H1 (cell line): ENCODE measurements at regions not wholly inside any gene's neighbourhood (a gene's known extent, or its start where the extent isn't known, plus 50 kb on each side); places are given as distances from the start of the nearest gene placed in this dataset.

Source experiments
- CTCF ChIA-PET: fragments of 300-600 bp; sonication (Branson Sonifier 250); formaldehyde crosslinking; loops from one replicate; lab custom pipeline; 2021; ENCODE audit not compliant: partially characterized antibody; lab: Charles Lee
- POLR2A ChIA-PET: fragments of 300-600 bp; sonication (Branson Sonifier 250); formaldehyde crosslinking; loops from one replicate; lab custom pipeline; 2021; ENCODE audit warnings: inconsistent platforms; ENCODE audit not compliant: partially characterized antibody; lab: Charles Lee
- DNase-seq, 2 experiments: peaks; one replicate each; pipeline versions ENCODE4 v3.0.0 to v3.0.0-alpha.2; 2010 to 2022; ENCODE audit warnings: low spot score in 2 of 2, low read depth in 1 of 2, mixed read lengths in 1 of 2
- FAIRE-seq: peaks from 2 replicates; lab custom pipeline; 2011; peaks lifted over from hg19 to GRCh38; lab: Jason Lieb, UNC
- H2AFZ ChIP-seq: 2 replicates; pipeline ENCODE4 v1.8.1; 2012; ENCODE audit warnings: low read length, inconsistent platforms
- H2AK5ac ChIP-seq: 2 replicates; pipeline ENCODE4 v1.6.1; 2013; ENCODE audit warnings: low read depth, low read length
- H2BK120ac ChIP-seq: replicated peaks from 2 replicates; pipeline ENCODE3; 2013; ENCODE audit warnings: low read depth, low read length, inconsistent platforms
- H2BK12ac ChIP-seq: 2 replicates; pipeline ENCODE4 v1.6.1; 2013; ENCODE audit warnings: low read depth, low read length
- H2BK15ac ChIP-seq: 2 replicates; pipeline ENCODE4 v1.6.1; 2013; ENCODE audit warnings: low read length
- H2BK20ac ChIP-seq: 2 replicates; pipeline ENCODE4 v1.6.1; 2013; ENCODE audit warnings: low read length
- H2BK5ac ChIP-seq: 2 replicates; pipeline ENCODE4 v1.6.1; 2013; ENCODE audit warnings: low read depth, low read length
- H3K14ac ChIP-seq: 2 replicates; pipeline ENCODE4 v1.6.1; 2013; ENCODE audit warnings: inconsistent platforms; ENCODE audit not compliant: insufficient read length
- H3K18ac ChIP-seq: 2 replicates; pipeline ENCODE4 v1.6.1; 2013; ENCODE audit warnings: low read length; ENCODE audit errors: extremely low read depth
- H3K23ac ChIP-seq: 2 replicates; pipeline ENCODE4 v1.6.1; 2013; ENCODE audit warnings: inconsistent platforms; ENCODE audit not compliant: insufficient read length
- H3K23me2 ChIP-seq: 2 replicates; pipeline ENCODE4 v1.6.1; 2013; ENCODE audit warnings: low read depth, low read length
- H3K27ac ChIP-seq: 2 replicates; pipeline ENCODE4 v1.6.1; 2011; ENCODE audit warnings: low read depth, low read length, inconsistent platforms
- H3K27me3 ChIP-seq, 4 experiments: replicated peaks in 1 of 4; 1 replicate in 1 of 4; 2 replicates in 3 of 4; pipeline versions ENCODE4 v1.6.1 to v1.8.1; 2011 to 2013; ENCODE audit warnings: low read length in 3 of 4, mild to moderate bottlenecking in 3 of 4, inconsistent platforms in 2 of 4, mixed read lengths in 2 of 4, moderate library complexity in 1 of 4; ENCODE audit not compliant: control insufficient read depth in 3 of 4, insufficient read depth in 3 of 4; ENCODE audit errors: extremely low read depth in 1 of 4
- H3K36me3 ChIP-seq, 4 experiments: 2 replicates each; pipeline versions ENCODE4 v1.6.1 to v1.8.1; 2011 to 2013; ENCODE audit warnings: mild to moderate bottlenecking in 4 of 4, low read length in 3 of 4, moderate library complexity in 2 of 4, control low read depth in 1 of 4, inconsistent platforms in 1 of 4; ENCODE audit not compliant: insufficient read depth in 4 of 4, control insufficient read depth in 2 of 4
- H3K4ac ChIP-seq: replicated peaks from 2 replicates; pipeline ENCODE3; 2013; ENCODE audit warnings: low read length, low read depth, mixed read lengths, inconsistent platforms; ENCODE audit not compliant: insufficient read length
- H3K4me1 ChIP-seq, 4 experiments: replicated peaks in 1 of 4; 1 replicate in 1 of 4; 2 replicates in 3 of 4; pipeline versions ENCODE4 v1.6.1 to v1.8.1; 2011 to 2013; ENCODE audit warnings: low read length in 3 of 4, inconsistent platforms in 2 of 4, mixed read lengths in 1 of 4; ENCODE audit not compliant: insufficient read depth in 4 of 4, control insufficient read depth in 3 of 4
- H3K4me2 ChIP-seq, 2 experiments: 2 replicates each; pipeline versions ENCODE4 v1.6.1 to v1.8.1; 2011 to 2013; ENCODE audit warnings: low read depth in 2 of 2, low read length in 2 of 2, control low read depth in 1 of 2, inconsistent platforms in 1 of 2, mild to moderate bottlenecking in 1 of 2; ENCODE audit not compliant: insufficient read depth in 1 of 2
- H3K4me3 ChIP-seq, 4 experiments: fragments of 200-600, 300-600 bp in 1 of 4; sonication (generic), shearing (Covaris generic), sonication (Bioruptor Twin) in 1 of 4; 2 replicates each; pipeline versions ENCODE4 v1.5.1 to v1.8.1; 2011 to 2016; ENCODE audit warnings: low read length in 4 of 4, low read depth in 3 of 4, control low read depth in 2 of 4, inconsistent platforms in 2 of 4, mild to moderate bottlenecking in 2 of 4, mixed read lengths in 1 of 4, moderate library complexity in 1 of 4; ENCODE audit not compliant: insufficient read depth in 2 of 4; ENCODE audit errors: extremely low read depth in 1 of 4
- H3K56ac ChIP-seq: replicated peaks from 2 replicates; pipeline ENCODE3; 2013; ENCODE audit warnings: low read depth, mild to moderate bottlenecking, mixed read lengths, low read length, inconsistent platforms; ENCODE audit not compliant: insufficient read length
- H3K79me1 ChIP-seq: 2 replicates; pipeline ENCODE4 v1.6.1; 2013; ENCODE audit warnings: low read depth, low read length, control low read depth
- H3K79me2 ChIP-seq, 2 experiments: 2 replicates each; pipeline versions ENCODE4 v1.6.1 to v1.8.1; 2012 to 2013; ENCODE audit warnings: low read length in 2 of 2, mild to moderate bottlenecking in 2 of 2, inconsistent platforms in 1 of 2; ENCODE audit not compliant: insufficient read depth in 2 of 2, control insufficient read depth in 1 of 2
- H3K9ac ChIP-seq, 4 experiments: replicated peaks in 1 of 4; 1 replicate in 1 of 4; 2 replicates in 3 of 4; pipeline versions ENCODE4 v1.6.1 to v1.8.1; 2011 to 2013; ENCODE audit warnings: low read depth in 3 of 4, low read length in 3 of 4, control low read depth in 2 of 4, mild to moderate bottlenecking in 2 of 4, moderate library complexity in 2 of 4, inconsistent platforms in 1 of 4; ENCODE audit errors: extremely low read depth in 1 of 4
- H3K9me3 ChIP-seq, 2 experiments: 2 replicates each; pipeline versions ENCODE4 v1.6.1 to v1.8.1; 2012 to 2013; ENCODE audit warnings: mild to moderate bottlenecking in 2 of 2, moderate library complexity in 2 of 2, control low read depth in 1 of 2, inconsistent platforms in 1 of 2, low read depth in 1 of 2, low read length in 1 of 2, mixed read lengths in 1 of 2; ENCODE audit not compliant: insufficient read depth in 2 of 2
- H4K20me1 ChIP-seq, 2 experiments: replicated peaks in 1 of 2; 2 replicates each; pipeline versions ENCODE3 to v1.8.1; 2011 to 2013; ENCODE audit warnings: inconsistent platforms in 2 of 2, low read length in 2 of 2, mild to moderate bottlenecking in 1 of 2; ENCODE audit not compliant: insufficient read depth in 2 of 2, control insufficient read depth in 1 of 2
- H4K5ac ChIP-seq: 2 replicates; pipeline ENCODE4 v1.6.1; 2013; ENCODE audit warnings: low read length, low read depth, mixed read lengths, inconsistent platforms; ENCODE audit not compliant: insufficient read length
- H4K8ac ChIP-seq: 2 replicates; pipeline ENCODE4 v1.8.0; 2013; ENCODE audit warnings: mild to moderate bottlenecking, moderate library complexity, low read length, inconsistent platforms; ENCODE audit not compliant: insufficient read depth; ENCODE audit errors: extremely low read depth
- H4K91ac ChIP-seq: replicated peaks from 2 replicates; pipeline ENCODE3; 2013; ENCODE audit warnings: low read length, mixed read lengths, inconsistent platforms; ENCODE audit not compliant: insufficient read length
- CHD1 ChIP-seq: IDR thresholded peaks from 2 replicates; pipeline ENCODE4 v1.6.1; 2012; ENCODE audit warnings: low read depth, low read length, improper control_type of control experiment
- HDAC6 ChIP-seq: IDR thresholded peaks from one replicate; pipeline ENCODE4 v1.7.1; 2012; ENCODE audit warnings: low read depth, mild to moderate bottlenecking, inconsistent platforms, low read length, moderate library complexity
- JUN ChIP-seq: IDR thresholded peaks from 2 replicates; pipeline ENCODE4 v1.6.1; 2011; ENCODE audit warnings: low read depth, mild to moderate bottlenecking, improper control_type of control experiment, low read length
- RFX5 ChIP-seq: IDR thresholded peaks from 2 replicates; pipeline ENCODE4 v1.6.1; 2011; ENCODE audit warnings: low read depth, low read length, improper control_type of control experiment, borderline replicate concordance
- SIRT6 ChIP-seq: IDR thresholded peaks from one replicate; pipeline ENCODE4 v1.7.1; 2012; ENCODE audit warnings: low read length, inconsistent platforms
- SP1 ChIP-seq: IDR thresholded peaks from 2 replicates; pipeline ENCODE4 v1.6.1; 2011; ENCODE audit warnings: low read depth, low read length
- TF ChIP-seq, protein P1 (sequence below): IDR thresholded peaks from 2 replicates; pipeline ENCODE4 v1.6.1; 2012; ENCODE audit warnings: low read length, inconsistent platforms

DNA sequence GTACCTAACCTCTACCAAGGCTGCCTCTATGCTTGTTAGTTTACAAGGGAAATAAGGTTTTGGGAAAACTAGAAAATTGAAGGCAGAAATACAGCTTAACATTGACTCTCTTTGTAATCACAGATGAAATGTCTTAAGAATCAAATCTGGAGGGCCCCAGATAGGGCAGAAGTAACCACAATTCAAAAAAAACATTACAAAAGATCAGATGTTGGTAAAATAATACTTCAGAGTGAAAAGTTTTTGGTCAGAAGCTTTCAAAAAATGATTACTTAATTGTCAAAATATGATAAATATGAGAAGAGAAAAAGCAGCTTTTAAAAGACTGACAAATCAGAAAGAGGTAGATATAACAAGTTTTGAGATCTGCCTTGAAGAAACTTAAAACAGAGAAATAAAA, 425.1 kb upstream of the NECTIN3 start:
- Histone ChIP-seq H3K56ac (no peak overlapping the region), H2AK5ac (no peak overlapping the region), H2BK5ac (no peak overlapping the region), H3K79me1 (no peaks in the 10 kb centered on the region), H4K8ac (no peak overlapping the region), H2AFZ (no peak overlapping the region), H3K27me3 (no peaks in the 10 kb centered on the region), H3K23ac (no peak overlapping the region), H3K18ac (no peak overlapping the region), H3K23me2 (no peaks in the 10 kb centered on the region), H4K91ac (no peak overlapping the region), H2BK20ac (no peak overlapping the region), H3K4me2 (no peak overlapping the region), H3K4me3 (no peak overlapping the region), H3K4me1 (no peaks in the 10 kb centered on the region), H2BK12ac (no peak overlapping the region), H2BK120ac (no peak overlapping the region), H3K4ac (no peak overlapping the region), H3K27ac (no peak overlapping the region), H3K14ac (no peak overlapping the region), H2BK15ac (no peak overlapping the region), H3K9ac (no peak overlapping the region), H3K79me2 (no peaks in the 10 kb centered on the region), H3K9me3 (peaks cover 0 to 3% of the 10 kb centered on the region in 2 experiments; a peak in 1 of 4 replicates), H4K20me1 (no peaks in the 10 kb centered on the region), H3K36me3 (no peaks in the 10 kb centered on the region), H4K5ac (no peak overlapping the region)
- POLR2A ChIA-PET, result no interaction called here
- DNase-seq (no peak), FAIRE-seq (no peak)
- CTCF ChIA-PET, result no interaction called here
- no peak for TF ChIP-seq SIRT6
- no peak for TF ChIP-seq CHD1
- no peak for TF ChIP-seq HDAC6
- no peak for TF ChIP-seq SP1
- TF ChIP-seq, protein P1, sequence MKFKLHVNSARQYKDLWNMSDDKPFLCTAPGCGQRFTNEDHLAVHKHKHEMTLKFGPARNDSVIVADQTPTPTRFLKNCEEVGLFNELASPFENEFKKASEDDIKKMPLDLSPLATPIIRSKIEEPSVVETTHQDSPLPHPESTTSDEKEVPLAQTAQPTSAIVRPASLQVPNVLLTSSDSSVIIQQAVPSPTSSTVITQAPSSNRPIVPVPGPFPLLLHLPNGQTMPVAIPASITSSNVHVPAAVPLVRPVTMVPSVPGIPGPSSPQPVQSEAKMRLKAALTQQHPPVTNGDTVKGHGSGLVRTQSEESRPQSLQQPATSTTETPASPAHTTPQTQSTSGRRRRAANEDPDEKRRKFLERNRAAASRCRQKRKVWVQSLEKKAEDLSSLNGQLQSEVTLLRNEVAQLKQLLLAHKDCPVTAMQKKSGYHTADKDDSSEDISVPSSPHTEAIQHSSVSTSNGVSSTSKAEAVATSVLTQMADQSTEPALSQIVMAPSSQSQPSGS, result no peak
- TF ChIP-seq RFX5, result no peak
- TF ChIP-seq JUN, result no peak
